Lower lobe of right lung (tissue), 2 donors: ENCODE measurements at regions not wholly inside any gene's neighbourhood (a gene's known extent, or its start where the extent isn't known, plus 50 kb on each side); places are given as distances from the start of the nearest gene placed in this dataset.

ENCODE experiments used
- ATAC-seq, 2 donors: fragments of 200-7000 bp; cut with Tn5 transposase; one replicate each; pipeline ENCODE4 v1.9.1; 2020 to 2022; ENCODE audit warnings: mild to moderate bottlenecking in 2 of 2, moderate library complexity in 2 of 2
- DNase-seq: peaks from one replicate; pipeline ENCODE4 v3.0.0-alpha.2; 2020
- H3K27ac ChIP-seq: fragments of 200-600 bp; one replicate; pipeline ENCODE4 v1.8.0; 2022
- H3K27me3 ChIP-seq: fragments of 200-600 bp; one replicate; pipeline ENCODE4 v1.8.0; 2022; ENCODE audit warnings: low read depth
- H3K36me3 ChIP-seq: fragments of 200-600 bp; one replicate; pipeline ENCODE4 v1.8.0; 2022; ENCODE audit warnings: mild to moderate bottlenecking
- H3K4me1 ChIP-seq: fragments of 200-600 bp; one replicate; pipeline ENCODE4 v1.8.0; 2022
- H3K4me3 ChIP-seq: fragments of 200-600 bp; one replicate; pipeline ENCODE4 v1.8.0; 2022; ENCODE audit warnings: mild to moderate bottlenecking
- H3K9me3 ChIP-seq: fragments of 200-600 bp; one replicate; pipeline ENCODE4 v1.8.0; 2022
- intact Hi-C: fragments of 100-400 bp; cut with DNase I; formaldehyde crosslinking; loops from one replicate; pipeline ENCODE4 v1.11.0; 2022
- TF ChIP-seq, protein P1 (sequence below): fragments of 200-600 bp; IDR thresholded peaks from one replicate; pipeline ENCODE4 v1.8.0; 2022; ENCODE audit warnings: antibody characterized with exemption, mild to moderate bottlenecking
- donor health status: DM: no; HTN: yes; CAD: no; lungs with severe emphysema.

DNA sequence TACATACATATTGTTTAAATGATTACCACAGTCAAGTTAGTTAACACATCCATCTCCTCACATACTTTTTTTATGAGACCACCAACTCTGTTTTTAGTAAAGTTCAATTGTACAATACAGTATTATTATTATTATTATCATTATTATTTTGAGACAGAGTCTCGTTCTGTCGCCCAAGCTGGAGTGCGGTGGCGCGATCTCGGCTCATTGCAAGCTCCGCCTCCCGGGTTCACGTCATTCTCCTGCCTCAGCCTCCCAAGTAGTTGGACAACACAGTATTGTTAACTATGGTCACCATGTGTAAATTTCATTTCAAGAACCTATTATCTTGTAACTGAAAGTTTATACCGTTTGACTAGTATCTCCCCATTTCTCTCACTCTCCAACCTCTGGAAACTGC, 942.0 kb upstream of the FBXO33 start:
- Histone ChIP-seq H3K27ac (no peak overlapping the region), H3K4me1 (no peaks in the 10 kb centered on the region), H3K27me3 (no peaks in the 10 kb centered on the region), H3K36me3 (no peaks in the 10 kb centered on the region), H3K9me3 (no peaks in the 10 kb centered on the region), H3K4me3 (no peak overlapping the region)
- TF ChIP-seq, protein P1, sequence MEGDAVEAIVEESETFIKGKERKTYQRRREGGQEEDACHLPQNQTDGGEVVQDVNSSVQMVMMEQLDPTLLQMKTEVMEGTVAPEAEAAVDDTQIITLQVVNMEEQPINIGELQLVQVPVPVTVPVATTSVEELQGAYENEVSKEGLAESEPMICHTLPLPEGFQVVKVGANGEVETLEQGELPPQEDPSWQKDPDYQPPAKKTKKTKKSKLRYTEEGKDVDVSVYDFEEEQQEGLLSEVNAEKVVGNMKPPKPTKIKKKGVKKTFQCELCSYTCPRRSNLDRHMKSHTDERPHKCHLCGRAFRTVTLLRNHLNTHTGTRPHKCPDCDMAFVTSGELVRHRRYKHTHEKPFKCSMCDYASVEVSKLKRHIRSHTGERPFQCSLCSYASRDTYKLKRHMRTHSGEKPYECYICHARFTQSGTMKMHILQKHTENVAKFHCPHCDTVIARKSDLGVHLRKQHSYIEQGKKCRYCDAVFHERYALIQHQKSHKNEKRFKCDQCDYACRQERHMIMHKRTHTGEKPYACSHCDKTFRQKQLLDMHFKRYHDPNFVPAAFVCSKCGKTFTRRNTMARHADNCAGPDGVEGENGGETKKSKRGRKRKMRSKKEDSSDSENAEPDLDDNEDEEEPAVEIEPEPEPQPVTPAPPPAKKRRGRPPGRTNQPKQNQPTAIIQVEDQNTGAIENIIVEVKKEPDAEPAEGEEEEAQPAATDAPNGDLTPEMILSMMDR = no peak
- DNase-seq (no peak), ATAC-seq (no peak)
- intact Hi-C loops = no loop called here

DNA sequence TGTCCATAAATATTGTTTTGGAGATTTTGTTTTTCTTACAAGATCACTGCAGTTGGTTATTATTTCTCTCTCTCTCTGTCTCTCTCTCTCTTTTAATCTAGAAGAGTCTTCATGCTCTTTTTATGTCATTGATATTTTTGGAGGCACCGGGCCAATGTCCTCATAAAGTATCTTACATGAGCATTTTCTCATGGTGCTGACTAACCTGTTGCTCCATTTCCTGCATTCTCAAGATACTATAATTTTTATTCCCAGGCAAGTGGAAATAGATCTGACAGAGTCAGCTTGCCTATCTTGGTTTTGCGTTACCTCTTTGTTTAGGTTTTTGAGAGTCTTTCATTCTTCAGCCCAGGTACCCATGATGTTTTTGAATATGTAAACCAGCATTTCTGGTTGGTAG, 938.8 kb upstream of the FBXO33 start:
- TF ChIP-seq, protein P1 = no peak
- intact Hi-C loops = no loop called here
- no peak for DNase-seq
- ATAC-seq = no peak
- Histone ChIP-seq H3K27ac (no peak overlapping the region), H3K9me3 (no peaks in the 10 kb centered on the region), H3K27me3 (no peaks in the 10 kb centered on the region), H3K36me3 (no peaks in the 10 kb centered on the region), H3K4me1 (no peaks in the 10 kb centered on the region), H3K4me3 (no peak overlapping the region)

DNA sequence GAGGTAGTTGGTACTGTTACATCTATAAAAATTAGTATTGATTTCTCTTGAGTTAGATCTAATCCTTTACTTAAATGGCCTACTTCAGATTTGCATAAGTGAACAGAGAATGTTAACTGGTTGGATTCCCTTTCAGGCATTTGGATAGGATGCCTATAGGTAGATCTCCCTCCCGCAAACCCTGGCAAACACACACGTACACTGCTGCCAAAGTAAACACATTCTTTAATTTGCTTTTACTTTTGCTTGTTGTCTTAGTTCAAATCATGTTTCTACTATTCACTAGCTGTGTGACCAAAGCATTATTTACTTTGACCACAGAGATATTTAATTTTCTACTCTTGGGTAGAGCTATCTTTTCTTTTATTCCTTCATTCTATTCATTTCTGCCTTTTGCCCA, 936.1 kb upstream of the FBXO33 start:
- H3K36me3 ChIP-seq = no peaks in the 10 kb centered on the region
- DNase-seq (no peak), ATAC-seq (no peak)
- H3K27me3 ChIP-seq = no peaks in the 10 kb centered on the region
- no peak overlapping the region for H3K4me3 ChIP-seq
- no peak overlapping the region for H3K27ac ChIP-seq
- no peaks in the 10 kb centered on the region for H3K4me1 ChIP-seq
- TF ChIP-seq, protein P1 = no peak
- no peaks in the 10 kb centered on the region for H3K9me3 ChIP-seq
- intact Hi-C loops = no loop called here

DNA sequence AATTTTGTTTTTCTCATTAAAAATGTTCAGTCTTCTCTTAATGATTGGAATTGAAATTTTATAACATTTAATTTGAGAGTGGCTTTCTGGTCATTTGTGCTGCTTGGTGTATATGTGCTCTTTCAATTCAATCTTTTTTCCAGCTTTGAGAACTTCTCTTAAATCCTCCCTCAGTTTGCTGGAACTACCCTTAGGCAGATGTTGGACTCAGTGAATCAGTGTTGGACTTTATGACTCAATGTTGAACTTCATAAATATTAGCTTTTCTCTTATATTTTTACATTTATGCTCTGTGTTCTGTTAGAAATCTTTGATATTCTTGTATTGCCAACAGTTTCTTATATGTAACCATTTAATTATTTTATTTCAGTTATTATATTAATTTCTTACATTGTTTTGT, 935.5 kb upstream of the FBXO33 start:
- H3K4me1 ChIP-seq = no peaks in the 10 kb centered on the region
- H3K36me3 ChIP-seq = no peaks in the 10 kb centered on the region
- no peaks in the 10 kb centered on the region for H3K9me3 ChIP-seq
- H3K4me3 ChIP-seq = no peak overlapping the region
- TF ChIP-seq, protein P1 = no peak
- no peaks in the 10 kb centered on the region for H3K27me3 ChIP-seq
- DNase-seq (no peak), ATAC-seq (no peak)
- intact Hi-C loops = no loop called here
- no peak overlapping the region for H3K27ac ChIP-seq

DNA sequence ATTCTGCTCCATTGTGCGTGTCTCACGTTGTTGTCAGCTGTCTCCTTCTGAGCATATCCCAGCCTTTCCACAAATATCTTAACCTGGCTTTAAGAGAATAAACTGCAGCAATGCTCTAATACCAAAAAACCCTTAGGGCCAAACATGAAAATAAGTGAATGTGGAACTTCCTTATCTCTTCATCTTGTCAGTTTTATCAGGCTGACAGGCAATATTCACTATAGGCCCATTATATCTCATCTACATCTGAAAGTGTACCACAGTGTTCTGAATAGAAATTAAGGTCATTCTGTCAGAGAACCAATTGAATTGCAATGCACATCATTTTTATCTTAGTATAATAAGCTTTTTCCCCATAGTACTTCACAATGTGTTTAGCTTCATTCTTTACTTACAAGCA, 933.1 kb upstream of the FBXO33 start:
- no peaks in the 10 kb centered on the region for H3K9me3 ChIP-seq
- no peaks in the 10 kb centered on the region for H3K4me1 ChIP-seq
- no peaks in the 10 kb centered on the region for H3K27me3 ChIP-seq
- no peak for ATAC-seq
- no peak overlapping the region for H3K4me3 ChIP-seq
- TF ChIP-seq, protein P1 = no peak
- no peaks in the 10 kb centered on the region for H3K36me3 ChIP-seq
- H3K27ac ChIP-seq = no peak overlapping the region
- no peak for DNase-seq
- intact Hi-C loops = no loop called here

DNA sequence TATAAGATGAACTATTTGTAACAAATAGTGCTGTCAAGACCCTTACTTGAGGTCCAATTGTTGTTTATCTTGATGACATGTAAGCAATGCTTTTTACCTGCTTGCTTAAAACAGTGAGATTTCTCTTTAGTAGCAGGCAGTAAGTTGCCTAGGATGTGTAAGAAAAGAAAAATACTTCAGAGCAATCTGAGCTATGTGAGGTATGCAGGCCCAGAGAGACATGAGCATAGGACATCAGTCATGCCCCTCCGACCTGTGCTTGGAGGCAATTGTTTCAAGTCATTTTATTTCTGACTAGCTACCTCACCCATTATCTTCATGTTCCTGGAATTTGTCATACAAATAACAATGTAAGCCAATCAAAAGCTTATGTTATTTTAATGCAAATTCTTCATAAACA, 930.6 kb upstream of the FBXO33 start:
- Histone ChIP-seq H3K27me3 (no peaks in the 10 kb centered on the region), H3K36me3 (no peaks in the 10 kb centered on the region), H3K9me3 (no peaks in the 10 kb centered on the region), H3K4me1 (no peaks in the 10 kb centered on the region), H3K4me3 (no peak overlapping the region), H3K27ac (no peak overlapping the region)
- no peak for DNase-seq
- intact Hi-C loops = no loop called here
- TF ChIP-seq, protein P1 = no peak
- ATAC-seq = no peak
